Erythroblast (primary cell): ENCODE measurements at regions not wholly inside any gene's neighbourhood (a gene's known extent, or its start where the extent isn't known, plus 50 kb on each side); places are given as distances from the start of the nearest gene placed in this dataset.

Experiments used
- GATA1 ChIP-seq: IDR thresholded peaks from 2 replicates; pipeline ENCODE4 v1.6.1; 2011; ENCODE audit warnings: low read depth, mild to moderate bottlenecking, control low read depth, low read length, moderate library complexity
- POLR2A ChIP-seq: IDR thresholded peaks from 2 replicates; pipeline ENCODE4 v1.6.1; 2011; ENCODE audit warnings: mild to moderate bottlenecking, low read length

GRCh38 chr4:126719852-126720251 lies 912.9 kb upstream of the INTU start:
- TF ChIP-seq POLR2A = no peak
- TF ChIP-seq GATA1 = no peak
